Right lobe of liver (tissue), 6 donors: ENCODE measurements at regions not wholly inside any gene's neighbourhood (a gene's known extent, or its start where the extent isn't known, plus 50 kb on each side); places are given as distances from the start of the nearest gene placed in this dataset.

Experiments used
- ATAC-seq, 4 donors: fragments of 200-7000 bp; cut with Tn5 transposase; one replicate each; pipeline ENCODE4 v1.9.1; 2020; ENCODE audit warnings: mild to moderate bottlenecking in 4 of 4, moderate library complexity in 4 of 4
- DNase-seq, 3 donors: peaks; one replicate each; pipeline ENCODE4 v3.0.0-alpha.2; 2020
- H3K27ac ChIP-seq, 3 donors: fragments of 200-600 bp; one replicate each; pipeline ENCODE4 v1.8.0; 2022
- H3K27me3 ChIP-seq, 2 donors: fragments of 200-600 bp; one replicate each; pipeline ENCODE4 v1.8.0; 2022
- H3K36me3 ChIP-seq, 4 donors: fragments of 200-600 bp; sonication (generic) in 1 of 4; one replicate each; pipeline versions ENCODE4 v1.5.1 to v1.8.0; 2017 to 2022; ENCODE audit warnings: control low read depth in 1 of 4
- H3K4me1 ChIP-seq, 4 donors: fragments of 200-600 bp; sonication (generic) in 1 of 4; one replicate each; pipeline versions ENCODE4 v1.5.1 to v1.8.0; 2017 to 2022; ENCODE audit warnings: control low read depth in 1 of 4
- H3K4me3 ChIP-seq, 3 donors: fragments of 200-600 bp; one replicate each; pipeline ENCODE4 v1.8.0; 2022
- H3K9me3 ChIP-seq, 4 donors: fragments of 200-600 bp; sonication (generic) in 1 of 4; one replicate each; pipeline versions ENCODE4 v1.5.1 to v1.8.0; 2017 to 2022; ENCODE audit warnings: control low read depth in 1 of 4
- POLR2A ChIP-seq: fragments of 450-650 bp; IDR thresholded peaks from one replicate; pipeline ENCODE4 v1.6.1; 2017; ENCODE audit warnings: antibody characterized with exemption, mild to moderate bottlenecking
- WGBS: methylation state at CpG from one replicate; pipeline ENCODE4 v1.1.6; 2018; ENCODE audit warnings: low coverage, low lambda C conversion rate; ENCODE audit not compliant: insufficient coverage; ENCODE audit errors: missing lambda C conversion rate; 5-methylcytosine and 5-hydroxymethylcytosine counted together
- intact Hi-C, 2 donors: fragments of 100-400 bp; cut with DNase I; formaldehyde crosslinking; loops; one replicate each; pipeline versions ENCODE4 v1.11.2 to v1.14.1; 2022
- TF ChIP-seq, protein P1 (sequence below), 4 donors: fragments of 200-600 bp in 3 of 4; fragments of 450-650 bp in 1 of 4; IDR thresholded peaks; one replicate each; pipeline versions ENCODE4 v1.5.1 to v1.8.0; 2016 to 2022; ENCODE audit warnings: antibody characterized with exemption in 4 of 4, mild to moderate bottlenecking in 2 of 4
- donor health status: DM: no; HTN: yes; CAD: no.
- donor health status: DM: no; HTN: no; CAD: no.
- donor health status: DM: no; HTN: no; CAD: no.
- donor health status: DM: no; HTN: yes; CAD: no.
- donor health status: DM: no; HTN: yes; CAD: no.

DNA sequence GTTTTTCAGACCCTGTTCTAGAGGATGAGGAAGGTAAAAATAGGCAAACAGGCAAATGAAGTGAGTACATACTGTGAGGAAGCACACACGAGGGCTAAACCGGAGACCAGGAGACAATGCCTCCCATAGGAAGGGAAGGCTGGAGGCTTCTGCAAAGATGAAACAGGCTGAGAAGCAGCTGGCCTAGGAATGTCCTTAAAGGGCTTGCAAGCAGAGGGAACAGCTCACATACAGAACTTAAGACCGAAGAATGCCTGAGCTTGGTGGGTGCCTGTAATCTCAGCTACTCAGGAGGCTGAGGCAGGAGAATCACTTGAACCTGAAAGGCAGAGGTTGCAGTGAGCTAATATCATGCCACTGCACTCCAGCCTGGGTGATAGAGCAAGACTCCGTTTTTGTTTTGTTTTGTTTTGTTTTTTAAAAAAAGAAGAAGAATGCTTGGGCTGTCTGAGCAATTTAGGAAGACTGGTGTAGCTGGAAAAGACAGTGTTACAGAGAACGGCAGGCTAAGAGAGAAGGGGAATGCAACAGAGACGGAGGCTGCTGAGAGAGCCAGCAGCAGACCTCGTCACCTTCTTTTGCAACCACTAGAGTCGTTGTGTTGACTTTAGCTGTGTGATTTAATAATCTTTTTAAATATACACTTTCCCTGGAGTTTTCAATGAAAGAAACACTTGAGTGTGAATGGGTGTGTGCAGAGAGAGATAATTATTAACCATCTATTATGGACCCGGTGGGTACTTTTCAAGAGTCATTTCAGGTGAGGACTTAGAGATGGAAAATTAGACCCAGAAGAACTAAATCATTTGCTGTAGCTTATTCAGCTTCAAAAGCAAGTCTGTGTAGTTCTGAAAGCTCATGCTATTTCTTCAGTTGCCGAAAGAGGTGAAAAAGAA lies 232.8 kb downstream of the GALR1 start:
- H3K36me3 ChIP-seq, result no peaks in the 10 kb centered on the region
- 33% methylated on average over 10 of the region's 10 CpGs for WGBS
- H3K9me3 ChIP-seq, result no peaks in the 10 kb centered on the region
- H3K4me1 ChIP-seq, result no peaks in the 10 kb centered on the region
- no peak for ATAC-seq
- intact Hi-C loops, result no loop called here
- H3K27ac ChIP-seq, result no peak overlapping the region
- DNase-seq, result no peak
- H3K27me3 ChIP-seq, result no peaks in the 10 kb centered on the region
- TF ChIP-seq, protein P1, sequence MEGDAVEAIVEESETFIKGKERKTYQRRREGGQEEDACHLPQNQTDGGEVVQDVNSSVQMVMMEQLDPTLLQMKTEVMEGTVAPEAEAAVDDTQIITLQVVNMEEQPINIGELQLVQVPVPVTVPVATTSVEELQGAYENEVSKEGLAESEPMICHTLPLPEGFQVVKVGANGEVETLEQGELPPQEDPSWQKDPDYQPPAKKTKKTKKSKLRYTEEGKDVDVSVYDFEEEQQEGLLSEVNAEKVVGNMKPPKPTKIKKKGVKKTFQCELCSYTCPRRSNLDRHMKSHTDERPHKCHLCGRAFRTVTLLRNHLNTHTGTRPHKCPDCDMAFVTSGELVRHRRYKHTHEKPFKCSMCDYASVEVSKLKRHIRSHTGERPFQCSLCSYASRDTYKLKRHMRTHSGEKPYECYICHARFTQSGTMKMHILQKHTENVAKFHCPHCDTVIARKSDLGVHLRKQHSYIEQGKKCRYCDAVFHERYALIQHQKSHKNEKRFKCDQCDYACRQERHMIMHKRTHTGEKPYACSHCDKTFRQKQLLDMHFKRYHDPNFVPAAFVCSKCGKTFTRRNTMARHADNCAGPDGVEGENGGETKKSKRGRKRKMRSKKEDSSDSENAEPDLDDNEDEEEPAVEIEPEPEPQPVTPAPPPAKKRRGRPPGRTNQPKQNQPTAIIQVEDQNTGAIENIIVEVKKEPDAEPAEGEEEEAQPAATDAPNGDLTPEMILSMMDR (IDR thresholded peaks at IDR 0.05), result no peak
- no peak for TF ChIP-seq POLR2A
- H3K4me3 ChIP-seq, result no peak overlapping the region

DNA sequence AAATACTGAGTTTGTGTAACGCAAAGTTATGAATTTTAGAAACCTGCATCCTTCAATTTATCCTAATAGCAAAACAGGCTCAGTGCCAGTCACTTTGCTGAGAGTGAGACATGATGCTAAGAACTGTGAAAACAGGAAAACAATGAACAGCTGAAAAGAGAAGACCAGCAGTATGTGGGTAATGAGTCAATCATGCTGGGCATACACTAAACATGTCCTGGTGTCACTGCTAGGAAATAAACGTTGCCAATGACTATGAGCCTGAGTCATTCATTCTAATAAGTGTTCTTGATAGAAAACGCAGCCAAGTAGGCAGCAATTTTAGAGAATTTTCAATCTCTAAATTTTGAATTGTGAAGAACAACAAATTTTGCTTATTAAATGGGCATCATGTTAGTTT lies 237.3 kb downstream of the GALR1 start:
- DNase-seq (no peak), ATAC-seq (no peak)
- H3K27ac ChIP-seq, result no peak overlapping the region
- TF ChIP-seq, protein P1 (IDR thresholded peaks at IDR 0.05), result no peak
- no peak for TF ChIP-seq POLR2A
- H3K36me3 ChIP-seq, result no peaks in the 10 kb centered on the region
- WGBS, result 27% methylated on average over 3 of the region's 3 CpGs
- intact Hi-C loops, result no loop called here
- no peak overlapping the region for H3K4me3 ChIP-seq
- H3K9me3 ChIP-seq, result no peaks in the 10 kb centered on the region
- no peaks in the 10 kb centered on the region for H3K4me1 ChIP-seq
- H3K27me3 ChIP-seq, result no peaks in the 10 kb centered on the region

DNA sequence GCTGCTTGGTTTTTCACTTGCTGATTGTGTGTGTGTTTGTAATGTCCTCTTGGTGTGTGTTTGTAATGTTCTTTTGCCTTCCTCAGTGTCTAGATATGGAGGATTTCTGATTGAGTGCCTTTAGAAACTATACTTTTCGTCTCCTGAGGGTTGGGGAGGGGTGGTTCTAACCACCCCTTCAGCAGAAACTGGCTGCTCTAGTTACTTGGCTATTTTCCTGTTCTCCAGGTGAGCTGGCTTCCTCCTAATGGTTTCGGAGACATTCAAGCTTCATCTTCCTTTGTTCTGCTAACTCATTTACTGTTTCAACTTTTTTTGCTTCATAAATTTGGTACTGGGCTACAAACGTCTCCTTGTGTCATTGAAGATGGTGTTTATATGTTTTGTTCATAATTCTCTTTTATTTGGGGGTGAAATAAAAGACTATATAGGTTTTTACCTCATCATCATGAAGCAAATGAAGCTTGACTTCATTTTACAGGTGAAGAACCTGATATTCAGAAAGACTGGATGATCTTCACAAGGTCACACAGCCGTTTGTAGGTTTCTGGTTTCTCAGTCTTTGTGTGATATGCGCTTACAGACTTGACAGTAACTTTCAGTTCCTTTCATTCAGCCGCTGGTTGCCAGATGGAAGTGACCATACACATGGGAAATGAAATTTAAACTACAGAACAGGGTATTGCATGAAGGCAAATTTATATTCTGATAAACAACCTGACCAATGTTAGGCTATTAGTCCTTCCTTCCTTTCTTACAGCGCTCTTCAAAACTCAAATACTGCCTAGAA lies 238.5 kb downstream of the GALR1 start:
- Histone ChIP-seq H3K4me3 (no peak overlapping the region), H3K9me3 (no peaks in the 10 kb centered on the region), H3K36me3 (no peaks in the 10 kb centered on the region), H3K27ac (no peak overlapping the region), H3K27me3 (no peaks in the 10 kb centered on the region), H3K4me1 (no peaks in the 10 kb centered on the region)
- ATAC-seq (peak in 1 of 4 donors; percentile 33), DNase-seq (no peak)
- intact Hi-C loops, result no loop called here
- WGBS, result 46% methylated on average over 7 of the region's 7 CpGs
- TF ChIP-seq, protein P1 (IDR thresholded peaks at IDR 0.05), result no peak

DNA sequence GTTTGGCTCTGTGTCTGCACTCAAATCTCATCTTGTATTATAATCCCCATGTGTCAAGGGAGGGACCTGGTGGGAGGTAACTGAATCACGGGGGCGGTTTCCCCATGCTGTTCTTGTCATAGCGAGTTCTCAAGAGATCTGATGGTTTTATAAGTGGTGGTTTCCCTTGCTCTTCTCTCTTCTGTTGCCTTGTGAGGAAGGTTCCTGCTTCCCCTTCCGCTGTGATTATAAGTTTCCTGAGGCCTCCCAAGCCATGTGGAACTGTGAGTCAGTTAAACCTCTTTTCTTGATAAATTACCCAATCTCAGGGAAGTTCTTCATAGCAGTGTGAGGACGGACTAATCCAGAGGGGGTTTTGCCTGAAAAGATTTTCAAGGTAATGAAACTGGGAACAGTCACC lies 245.4 kb downstream of the GALR1 start:
- H3K36me3 ChIP-seq, result no peaks in the 10 kb centered on the region
- H3K4me3 ChIP-seq, result no peak overlapping the region
- no peaks in the 10 kb centered on the region for H3K4me1 ChIP-seq
- DNase-seq, result no peak
- 11% methylated on average over 3 of the region's 5 CpGs for WGBS
- no peak for TF ChIP-seq POLR2A
- TF ChIP-seq, protein P1 (IDR thresholded peaks at IDR 0.05), result no peak
- intact Hi-C loops, result no loop called here
- H3K27ac ChIP-seq, result no peak overlapping the region
- H3K27me3 ChIP-seq, result no peaks in the 10 kb centered on the region
- peak in 1 of 4 donors; percentile 38 for ATAC-seq
- H3K9me3 ChIP-seq, result no peaks in the 10 kb centered on the region
